PC-9 (cell line): ENCODE measurements at regions not wholly inside any gene's neighbourhood (a gene's known extent, or its start where the extent isn't known, plus 50 kb on each side); places are given as distances from the start of the nearest gene placed in this dataset.

Source experiments
- BruUV-seq: library from RNA; stranded (reverse); fragments of 400-500 nt; replicated peaks from 2 replicates; lab custom pipeline; 2021; lab: Mats Ljungman, UMichigan
- CTCF ChIA-PET: fragments of 300-600 bp; sonication (Branson Sonifier 250); formaldehyde crosslinking; loops from one replicate; lab custom pipeline; 2022; ENCODE audit warnings: antibody characterized with exemption; lab: Charles Lee
- POLR2A ChIA-PET: fragments of 300-600 bp; sonication (Branson Sonifier 250); formaldehyde crosslinking; loops from one replicate; lab custom pipeline; 2022; ENCODE audit warnings: antibody characterized with exemption; ENCODE audit not compliant: unreplicated experiment; lab: Charles Lee
- DNase-seq, 2 experiments: peaks; one replicate each; pipeline versions ENCODE4 v3.0.0 to v3.0.0-alpha.2; 2015 to 2022; ENCODE audit warnings: mixed read lengths in 1 of 2
- H2AFZ ChIP-seq: fragments of 200-600 bp; sonication (generic); 2 replicates; pipeline ENCODE4 v1.8.1; 2017; ENCODE audit warnings: antibody characterized with exemption
- H3F3A ChIP-seq: fragments of 200-600 bp; sonication (generic); 2 replicates; pipeline ENCODE4 v1.8.1; 2017; ENCODE audit warnings: antibody characterized with exemption, mild to moderate bottlenecking, low read depth; ENCODE audit not compliant: insufficient read depth
- H3K27ac ChIP-seq: fragments of 200-600 bp; sonication (generic); 2 replicates; pipeline ENCODE4 v1.6.1; 2016; ENCODE audit warnings: mixed run types
- H3K27me3 ChIP-seq: fragments of 200-600 bp; sonication (generic); 2 replicates; pipeline ENCODE4 v1.6.1; 2016; ENCODE audit warnings: low read depth, mixed run types; ENCODE audit not compliant: insufficient read depth
- H3K36me3 ChIP-seq: fragments of 200-600 bp; sonication (generic); 2 replicates; pipeline ENCODE4 v1.6.1; 2016; ENCODE audit warnings: low read depth, mixed run types
- H3K4me1 ChIP-seq: fragments of 200-600 bp; sonication (generic); replicated peaks from 2 replicates; pipeline ENCODE4 v1.6.1; 2016; ENCODE audit warnings: mixed run types; ENCODE audit not compliant: insufficient read depth
- H3K4me2 ChIP-seq: fragments of 200-600 bp; sonication (generic); 2 replicates; pipeline ENCODE4 v1.6.1; 2017; ENCODE audit warnings: mixed run types
- H3K4me3 ChIP-seq: fragments of 200-600 bp; sonication (generic); 2 replicates; pipeline ENCODE4 v1.6.1; 2016; ENCODE audit warnings: mixed run types
- H3K79me2 ChIP-seq: fragments of 200-600 bp; sonication (generic); 2 replicates; pipeline ENCODE4 v1.6.1; 2017; ENCODE audit warnings: low read depth, mixed run types
- H3K9me2 ChIP-seq: fragments of 200-600 bp; sonication (generic); 2 replicates; pipeline ENCODE4 v1.8.1; 2017; ENCODE audit warnings: mild to moderate bottlenecking; ENCODE audit not compliant: insufficient read depth
- H3K9me3 ChIP-seq: fragments of 200-600 bp; sonication (generic); 2 replicates; pipeline ENCODE4 v1.8.1; 2016; ENCODE audit warnings: low read depth; ENCODE audit not compliant: insufficient read depth
- H4K20me1 ChIP-seq: fragments of 200-600 bp; sonication (generic); 2 replicates; pipeline ENCODE4 v1.8.1; 2017; ENCODE audit not compliant: insufficient read depth
- CTCF ChIP-seq: fragments of 200-600 bp; sonication (generic); conservative IDR thresholded peaks from 2 replicates; pipeline ENCODE4 v1.6.1; 2017; ENCODE audit warnings: mixed run types, antibody characterized with exemption, mild to moderate bottlenecking, moderate library complexity
- EZH2 ChIP-seq: fragments of 200-600 bp; sonication (generic); IDR thresholded peaks from 2 replicates; pipeline ENCODE4 v1.8.0; 2017; ENCODE audit warnings: antibody characterized with exemption, low read depth
- intact Hi-C: fragments of 100-400 bp; cut with micrococcal nuclease; formaldehyde crosslinking; loops from one replicate; pipeline ENCODE4 v1.10.0; 2022; ENCODE audit not compliant: unreplicated experiment

DNA sequence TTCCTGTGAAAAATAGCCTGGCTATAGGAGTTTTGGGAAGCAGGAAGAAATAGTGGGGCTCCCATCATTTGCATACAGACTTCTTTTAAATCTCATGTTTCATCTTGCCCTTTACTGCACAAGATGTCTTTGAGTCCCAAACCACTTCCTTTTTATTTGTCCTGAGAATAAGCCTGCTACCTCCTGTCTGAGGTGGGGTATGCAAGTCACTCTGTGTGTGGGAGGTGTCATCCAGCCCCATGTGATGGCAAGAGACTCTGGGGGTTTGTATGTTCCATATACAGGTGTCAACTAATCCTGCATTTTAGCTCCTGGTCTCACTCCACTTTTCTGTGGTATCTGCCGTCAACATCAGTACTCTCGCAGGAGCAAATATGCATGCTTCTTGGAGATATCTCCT is 102.0 kb downstream of the OTOL1 start:
- ChIA-PET POLR2A (no interaction called here), CTCF (interaction anchor here (0.6 kb wide), 1 partner anchor 315 kb away, joined by 3 read pairs; no protein-coding TSS in a partner anchor)
- H3K27ac ChIP-seq = no peak overlapping the region
- H2AFZ ChIP-seq = no peak overlapping the region
- H3K79me2 ChIP-seq = no peaks in the 10 kb centered on the region
- no peaks in the 10 kb centered on the region for H4K20me1 ChIP-seq
- no peaks in the 10 kb centered on the region for H3K4me1 ChIP-seq
- no peaks in the 10 kb centered on the region for H3K27me3 ChIP-seq
- no peaks in the 10 kb centered on the region for H3K36me3 ChIP-seq
- H3K9me2 ChIP-seq = no peaks in the 10 kb centered on the region
- TF ChIP-seq EZH2 (no peak), CTCF (no peak)
- H3F3A ChIP-seq = no peaks in the 10 kb centered on the region
- DNase-seq = no peak
- intact Hi-C loops = no loop called here
- no peaks in the 10 kb centered on the region for H3K9me3 ChIP-seq
- H3K4me2 ChIP-seq = no peak overlapping the region
- BruUV-seq = no TSS peak
- no peak overlapping the region for H3K4me3 ChIP-seq

GRCh38 chr3:161599697-161600096 is 103.1 kb downstream of the OTOL1 start:
- Histone ChIP-seq H3K79me2 (no peaks in the 10 kb centered on the region), H3K4me1 (no peaks in the 10 kb centered on the region), H2AFZ (no peak overlapping the region), H4K20me1 (no peaks in the 10 kb centered on the region), H3K9me3 (no peaks in the 10 kb centered on the region), H3K36me3 (no peaks in the 10 kb centered on the region), H3K27me3 (no peaks in the 10 kb centered on the region), H3F3A (no peaks in the 10 kb centered on the region), H3K4me2 (no peak overlapping the region), H3K27ac (no peak overlapping the region), H3K4me3 (no peak overlapping the region), H3K9me2 (no peaks in the 10 kb centered on the region)
- CTCF ChIA-PET = no interaction called here
- BruUV-seq = no TSS peak
- no peak for TF ChIP-seq CTCF
- no peak for TF ChIP-seq EZH2
- POLR2A ChIA-PET = no interaction called here
- intact Hi-C loops = no loop called here
- DNase-seq = no peak

- ChIA-PET CTCF (no interaction called here), POLR2A (no interaction called here)
- Histone ChIP-seq H3K4me1 (no peaks in the 10 kb centered on the region), H4K20me1 (no peaks in the 10 kb centered on the region), H3K9me3 (no peaks in the 10 kb centered on the region), H3K27me3 (no peaks in the 10 kb centered on the region), H3K4me2 (no peak overlapping the region), H3K27ac (no peak overlapping the region), H3K4me3 (no peak overlapping the region), H3K9me2 (no peaks in the 10 kb centered on the region), H3F3A (no peaks in the 10 kb centered on the region), H3K36me3 (no peaks in the 10 kb centered on the region), H2AFZ (no peak overlapping the region), H3K79me2 (no peaks in the 10 kb centered on the region)
- intact Hi-C loops = no loop called here
- TF ChIP-seq CTCF (no peak), EZH2 (no peak)
- no peak for DNase-seq
- no TSS peak for BruUV-seq
Measured at GRCh38 chr3:161600173-161600572, 103.6 kb downstream of the OTOL1 start.
